ENCODE measurements at regions not wholly inside any gene's neighbourhood (a gene's known extent, or its start where the extent isn't known, plus 50 kb on each side); places are given as distances from the start of the nearest gene placed in this dataset.

- TF ChIP-seq POU5F1 (IDR thresholded peaks at IDR 0.05; ENCODE audit: low read depth, low read length) (no peak), SIX5 (IDR thresholded peaks at IDR 0.05; ENCODE audit: low read depth, low read length) (no peak)
Observed at GRCh38 chr5:3526551-3527185, 69.0 kb upstream of the IRX1 start (continued).
